Neural progenitor cell (in vitro differentiated cells): ENCODE measurements at regions not wholly inside any gene's neighbourhood (a gene's known extent, or its start where the extent isn't known, plus 50 kb on each side); places are given as distances from the start of the nearest gene placed in this dataset.

ENCODE experiments used
- EZH2 ChIP-seq: fragments of 200-600 bp; sonication (generic); IDR thresholded peaks from 2 replicates; pipeline ENCODE4 v1.6.1; 2017; ENCODE audit warnings: antibody characterized with exemption, mild to moderate bottlenecking, moderate library complexity
- EZH2phosphoT487 ChIP-seq: fragments of 200-600 bp; sonication (generic); IDR thresholded peaks from 2 replicates; pipeline ENCODE4 v1.6.1; 2017; ENCODE audit warnings: antibody characterized with exemption
- TF ChIP-seq, protein P1 (sequence below): fragments of 200-600 bp; sonication (generic); IDR thresholded peaks from 2 replicates; pipeline ENCODE4 v1.5.1; 2017; ENCODE audit warnings: antibody characterized with exemption, mild to moderate bottlenecking

DNA sequence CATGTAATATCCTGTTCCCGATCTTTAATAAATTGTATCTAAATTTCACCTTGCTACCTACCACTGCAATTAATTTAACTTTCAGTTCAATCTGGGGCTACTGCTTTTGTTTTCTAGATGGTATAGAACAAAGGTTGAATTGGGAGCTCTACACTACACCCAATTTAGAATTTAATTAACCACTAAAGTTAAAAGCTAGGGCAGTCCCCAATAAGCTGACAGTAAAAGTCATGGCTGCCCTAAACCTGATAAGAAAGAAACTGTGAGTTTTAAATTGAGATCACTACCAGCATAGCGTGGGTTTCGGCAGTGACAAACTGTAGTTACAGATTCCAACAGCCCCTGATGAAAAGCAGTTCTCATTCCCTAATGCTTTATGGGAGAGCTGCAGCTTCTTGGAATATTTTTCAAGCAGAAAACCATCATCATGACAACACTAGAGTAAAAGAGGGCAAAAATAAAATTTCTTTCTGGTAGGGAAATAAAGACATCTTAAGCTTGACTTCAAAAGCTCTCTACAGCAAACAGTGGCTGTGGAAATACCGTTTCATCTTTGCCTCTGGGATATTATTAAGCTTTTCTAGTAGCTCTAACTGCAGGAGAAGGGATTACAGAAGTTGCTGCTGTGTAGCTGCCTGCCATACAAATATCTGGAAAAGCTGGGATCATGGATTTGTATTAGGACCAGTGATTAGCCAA is 1372.1 kb downstream of the EPHA7 start:
- TF ChIP-seq EZH2 (no peak), EZH2phosphoT487 (no peak)
- TF ChIP-seq, protein P1, sequence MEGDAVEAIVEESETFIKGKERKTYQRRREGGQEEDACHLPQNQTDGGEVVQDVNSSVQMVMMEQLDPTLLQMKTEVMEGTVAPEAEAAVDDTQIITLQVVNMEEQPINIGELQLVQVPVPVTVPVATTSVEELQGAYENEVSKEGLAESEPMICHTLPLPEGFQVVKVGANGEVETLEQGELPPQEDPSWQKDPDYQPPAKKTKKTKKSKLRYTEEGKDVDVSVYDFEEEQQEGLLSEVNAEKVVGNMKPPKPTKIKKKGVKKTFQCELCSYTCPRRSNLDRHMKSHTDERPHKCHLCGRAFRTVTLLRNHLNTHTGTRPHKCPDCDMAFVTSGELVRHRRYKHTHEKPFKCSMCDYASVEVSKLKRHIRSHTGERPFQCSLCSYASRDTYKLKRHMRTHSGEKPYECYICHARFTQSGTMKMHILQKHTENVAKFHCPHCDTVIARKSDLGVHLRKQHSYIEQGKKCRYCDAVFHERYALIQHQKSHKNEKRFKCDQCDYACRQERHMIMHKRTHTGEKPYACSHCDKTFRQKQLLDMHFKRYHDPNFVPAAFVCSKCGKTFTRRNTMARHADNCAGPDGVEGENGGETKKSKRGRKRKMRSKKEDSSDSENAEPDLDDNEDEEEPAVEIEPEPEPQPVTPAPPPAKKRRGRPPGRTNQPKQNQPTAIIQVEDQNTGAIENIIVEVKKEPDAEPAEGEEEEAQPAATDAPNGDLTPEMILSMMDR: no peak
